Naive B cell (primary cell): ENCODE measurements at regions not wholly inside any gene's neighbourhood (a gene's known extent, or its start where the extent isn't known, plus 50 kb on each side); places are given as distances from the start of the nearest gene placed in this dataset.

Source experiments
- ATAC-seq, 2 donors: fragments of 150-1000 bp; cut with Tn5 transposase; 2 replicates each; pipeline ENCODE4 v1.10.0; 2021; ENCODE audit warnings: low read depth in 2 of 2, mild to moderate bottlenecking in 2 of 2, moderate library complexity in 2 of 2
- DNase-seq: peaks from one replicate; pipeline ENCODE4 v3.0.0; 2022
- H3K27ac Mint-ChIP-seq, 6 donors: one replicate each; pipeline ENCODE4 v1.8.0; 2020 to 2022; ENCODE audit warnings: mild to moderate bottlenecking in 6 of 6, mixed read lengths in 6 of 6, moderate library complexity in 5 of 6, inconsistent platforms in 2 of 6
- H3K27me3 Mint-ChIP-seq, 3 donors: one replicate each; pipeline ENCODE4 v1.8.0; 2021 to 2022; ENCODE audit warnings: mixed read lengths in 3 of 3, mild to moderate bottlenecking in 1 of 3
- H3K36me3 Mint-ChIP-seq, 2 donors: one replicate each; pipeline ENCODE4 v1.8.0; 2020 to 2022; ENCODE audit warnings: mixed read lengths in 2 of 2, inconsistent platforms in 1 of 2, mild to moderate bottlenecking in 1 of 2
- H3K4me1 Mint-ChIP-seq, 3 donors: one replicate each; pipeline ENCODE4 v1.8.0; 2020 to 2022; ENCODE audit warnings: mixed read lengths in 3 of 3, inconsistent platforms in 1 of 3, mild to moderate bottlenecking in 1 of 3, moderate library complexity in 1 of 3
- H3K4me3 Mint-ChIP-seq, 8 donors: one replicate each; pipeline ENCODE4 v1.8.0; 2020 to 2022; ENCODE audit warnings: mild to moderate bottlenecking in 8 of 8, mixed read lengths in 8 of 8, moderate library complexity in 8 of 8, inconsistent platforms in 2 of 8
- H3K9me3 Mint-ChIP-seq, 7 donors: one replicate each; pipeline ENCODE4 v1.8.0; 2020 to 2022; ENCODE audit warnings: mixed read lengths in 7 of 7, mild to moderate bottlenecking in 5 of 7, inconsistent platforms in 2 of 7, moderate library complexity in 1 of 7

DNA sequence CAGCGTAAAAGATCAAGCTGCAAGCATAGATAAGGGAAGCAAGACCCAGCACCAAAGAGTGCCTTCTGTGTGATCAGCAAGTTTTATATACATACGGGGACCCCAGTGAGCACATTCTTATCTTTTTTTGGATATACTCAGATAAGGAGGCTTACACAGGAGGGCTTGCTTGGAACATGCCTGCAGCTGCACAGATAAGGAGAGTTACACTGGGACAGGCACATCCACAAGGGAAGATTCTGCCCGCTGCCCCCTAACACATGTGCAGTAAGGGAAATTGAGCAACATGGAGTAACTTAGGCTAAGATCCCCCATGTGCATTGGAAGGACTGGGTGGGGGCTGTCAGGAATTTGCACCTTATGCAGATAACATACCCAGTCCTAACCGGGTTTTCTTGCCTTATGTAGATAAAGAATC lies 1334.8 kb downstream of the MRPL39 start:
- peaks cover 0 to 3% (median 0%) of the 10 kb centered on the region in 7 donors for H3K9me3 Mint-ChIP-seq
- peaks cover 1 to 11% (median 3%) of the 10 kb centered on the region in 3 donors for H3K4me1 Mint-ChIP-seq
- DNase-seq = no peak
- H3K4me3 Mint-ChIP-seq = no peak overlapping the region
- ATAC-seq = no peak
- no peaks in the 10 kb centered on the region for H3K36me3 Mint-ChIP-seq
- peaks cover 0 to 11% (median 0%) of the 10 kb centered on the region in 3 donors for H3K27me3 Mint-ChIP-seq
- H3K27ac Mint-ChIP-seq = no peak overlapping the region

DNA sequence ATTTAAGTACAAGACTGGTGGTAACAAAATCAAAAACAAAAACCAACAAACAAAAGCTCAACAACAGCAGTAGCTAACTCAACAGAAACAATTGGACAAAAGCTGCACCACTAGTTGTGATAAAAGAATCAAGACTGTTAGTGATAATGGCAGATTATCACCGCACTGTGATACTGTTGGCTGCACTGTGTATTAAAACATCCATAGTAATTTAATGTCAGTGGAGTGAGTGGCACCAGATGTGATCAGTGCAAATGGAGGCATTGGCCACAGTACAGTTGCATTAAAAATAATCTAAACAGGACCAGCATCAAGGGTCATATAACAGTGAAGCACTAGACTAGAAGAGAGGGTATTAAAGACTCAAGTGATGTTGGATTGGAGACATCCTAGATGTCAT lies 1341.3 kb downstream of the MRPL39 start:
- Mint-ChIP-seq H3K36me3 (peaks cover 0 to 5% of the 10 kb centered on the region in 2 donors), H3K4me3 (no peak overlapping the region), H3K4me1 (peaks cover 1 to 3% (median 2%) of the 10 kb centered on the region in 3 donors), H3K27ac (no peak overlapping the region), H3K9me3 (peaks cover 0 to 5% (median 0%) of the 10 kb centered on the region in 7 donors), H3K27me3 (peaks cover 0 to 3% (median 0%) of the 10 kb centered on the region in 3 donors)
- DNase-seq (no peak), ATAC-seq (no peak)

DNA sequence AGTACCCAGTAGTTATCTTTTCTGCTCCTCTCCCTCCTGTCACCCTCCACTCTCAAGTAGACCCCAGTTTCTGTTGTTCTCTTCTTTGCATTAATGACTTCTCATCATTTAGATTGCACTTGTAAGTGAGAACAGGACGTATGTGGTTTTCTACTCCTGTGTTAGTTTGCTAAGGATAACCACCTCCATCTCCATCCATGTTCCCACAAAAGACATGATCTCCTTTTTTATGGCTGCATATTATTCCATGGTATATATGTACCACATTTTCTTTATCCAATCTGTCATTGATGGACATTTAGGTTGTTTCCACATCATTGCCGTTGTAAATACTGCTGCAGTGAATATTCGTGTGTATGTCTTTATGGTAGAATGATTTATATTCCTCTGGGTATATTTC lies 1346.5 kb downstream of the MRPL39 start:
- peaks cover 0 to 10% of the 10 kb centered on the region in 2 donors for H3K36me3 Mint-ChIP-seq
- H3K4me1 Mint-ChIP-seq = no peaks in the 10 kb centered on the region
- no peaks in the 10 kb centered on the region for H3K27me3 Mint-ChIP-seq
- ATAC-seq = no peak
- H3K9me3 Mint-ChIP-seq = peaks cover 0 to 11% (median 3%) of the 10 kb centered on the region in 7 donors
- H3K27ac Mint-ChIP-seq = no peak overlapping the region
- no peak for DNase-seq
- H3K4me3 Mint-ChIP-seq = no peak overlapping the region

DNA sequence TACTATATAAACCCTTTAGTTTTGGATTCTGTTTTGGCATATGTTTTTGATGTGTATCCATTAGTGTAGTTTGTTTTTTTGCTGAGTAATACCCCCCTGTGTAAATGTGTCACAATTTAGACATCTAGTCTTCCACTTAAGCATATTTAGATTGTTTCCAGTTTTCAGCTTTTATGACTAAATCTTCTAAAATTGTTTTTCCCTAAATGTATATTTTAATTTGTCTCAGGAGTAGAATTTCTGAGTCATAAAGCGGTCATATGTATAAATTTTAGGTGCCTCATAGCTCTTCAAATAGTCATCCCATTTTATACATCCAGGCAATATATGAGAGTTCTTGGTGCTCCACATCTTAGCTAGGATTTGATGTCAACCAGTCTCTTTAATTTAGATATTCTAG lies 1348.0 kb downstream of the MRPL39 start:
- H3K4me1 Mint-ChIP-seq = no peaks in the 10 kb centered on the region
- H3K27ac Mint-ChIP-seq = no peak overlapping the region
- H3K9me3 Mint-ChIP-seq = peaks cover 0 to 11% (median 3%) of the 10 kb centered on the region in 7 donors
- ATAC-seq (no peak), DNase-seq (no peak)
- H3K36me3 Mint-ChIP-seq = peaks cover 0 to 10% of the 10 kb centered on the region in 2 donors
- no peaks in the 10 kb centered on the region for H3K27me3 Mint-ChIP-seq
- no peak overlapping the region for H3K4me3 Mint-ChIP-seq

DNA sequence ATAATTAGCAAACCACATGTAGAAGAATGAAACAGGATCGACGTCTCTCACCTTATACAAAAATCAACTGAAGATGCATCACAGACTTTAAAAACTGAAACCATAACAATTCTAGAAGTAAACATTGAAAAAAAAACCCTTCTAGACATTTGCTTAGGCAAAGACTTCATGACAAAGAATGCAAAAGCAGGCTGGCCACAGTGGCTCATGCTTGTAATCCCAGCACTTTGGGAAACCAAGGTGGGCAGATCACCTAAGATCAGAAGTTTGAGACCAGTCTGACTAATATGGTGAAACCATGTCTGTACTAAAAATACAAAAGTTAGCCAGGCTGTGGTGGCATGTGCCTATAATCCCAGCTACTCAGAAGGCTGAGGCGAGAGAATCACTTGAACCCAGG lies 1351.7 kb downstream of the MRPL39 start:
- H3K27ac Mint-ChIP-seq = no peak overlapping the region

DNA sequence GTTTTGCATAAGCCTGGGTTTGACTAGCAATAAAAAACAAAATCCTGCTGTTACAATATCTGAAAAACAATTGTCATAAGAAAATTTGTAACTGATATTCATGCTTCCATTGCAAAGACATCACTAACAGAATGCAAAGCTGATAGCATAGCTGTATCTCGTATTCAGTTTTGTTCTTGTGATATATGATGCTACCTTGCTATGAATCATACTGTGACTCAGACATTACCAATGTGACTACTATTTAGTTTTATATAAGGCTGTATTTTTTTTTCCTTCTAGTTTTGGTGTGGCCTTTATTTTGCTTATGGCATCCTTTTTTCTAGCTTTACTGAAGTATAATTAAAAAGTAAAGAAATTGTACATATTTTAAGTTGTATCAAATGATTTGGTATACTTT lies 1381.8 kb downstream of the MRPL39 start:
- no peak overlapping the region for H3K27ac Mint-ChIP-seq
- DNase-seq (no peak), ATAC-seq (no peak)
- no peaks in the 10 kb centered on the region for H3K4me1 Mint-ChIP-seq
- H3K36me3 Mint-ChIP-seq = no peaks in the 10 kb centered on the region
- no peak overlapping the region for H3K4me3 Mint-ChIP-seq
- no peaks in the 10 kb centered on the region for H3K27me3 Mint-ChIP-seq
- H3K9me3 Mint-ChIP-seq = peaks cover 0 to 13% (median 1%) of the 10 kb centered on the region in 7 donors

More for the DNA sequence above, 1351.7 kb downstream of the MRPL39 start:
- Mint-ChIP-seq H3K4me3 (no peak overlapping the region), H3K9me3 (peaks cover 0 to 10% (median 4%) of the 10 kb centered on the region in 7 donors), H3K4me1 (no peaks in the 10 kb centered on the region), H3K27me3 (no peaks in the 10 kb centered on the region), H3K36me3 (peaks cover 0 to under 1% of the 10 kb centered on the region in 2 donors)
- ATAC-seq = no peak
- no peak for DNase-seq

DNA sequence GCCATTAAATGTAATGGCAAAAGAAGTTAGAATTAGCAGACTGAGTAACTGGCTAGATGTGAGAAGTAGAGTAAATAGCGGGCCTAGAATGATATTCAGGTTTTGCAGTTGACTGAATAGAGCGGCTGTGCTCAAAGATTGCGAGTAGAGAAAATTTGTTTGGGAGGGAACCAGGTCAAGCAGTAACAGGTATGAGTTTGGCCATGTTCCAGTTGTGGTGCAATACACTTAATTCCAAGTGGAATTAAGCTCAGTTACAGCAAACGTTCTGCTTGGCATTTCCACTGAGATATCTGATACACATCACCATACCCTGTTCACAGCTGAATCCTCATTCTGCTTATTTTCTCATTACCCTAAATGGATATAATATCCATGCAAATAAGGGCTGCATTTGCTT lies 1382.9 kb downstream of the MRPL39 start:
- DNase-seq (no peak), ATAC-seq (no peak)
- Mint-ChIP-seq H3K4me1 (no peaks in the 10 kb centered on the region), H3K27ac (no peak overlapping the region), H3K27me3 (no peaks in the 10 kb centered on the region), H3K36me3 (no peaks in the 10 kb centered on the region), H3K4me3 (no peak overlapping the region), H3K9me3 (peaks cover 0 to 13% (median 1%) of the 10 kb centered on the region in 7 donors)

DNA sequence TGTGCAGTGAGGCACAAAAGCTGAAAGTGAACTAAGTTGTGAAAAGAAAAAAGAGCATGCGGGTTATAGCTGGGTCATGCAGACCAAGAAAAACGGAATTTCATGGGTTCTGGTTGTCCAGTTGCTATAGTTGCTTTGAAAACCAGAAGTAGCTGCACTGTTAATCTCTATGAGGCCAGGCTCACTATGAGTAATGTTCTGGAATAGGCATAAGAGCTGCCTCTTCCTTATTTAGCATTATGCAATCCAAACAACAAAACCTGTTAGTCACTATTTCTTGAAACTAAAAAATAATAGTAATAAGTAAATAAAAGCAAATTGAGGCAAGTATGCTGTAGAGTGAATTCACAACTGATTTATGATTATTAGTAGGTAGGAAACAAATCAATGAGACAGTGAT lies 1383.7 kb downstream of the MRPL39 start:
- DNase-seq (no peak), ATAC-seq (no peak)
- H3K27ac Mint-ChIP-seq = no peak overlapping the region
- H3K36me3 Mint-ChIP-seq = no peaks in the 10 kb centered on the region
- H3K27me3 Mint-ChIP-seq = no peaks in the 10 kb centered on the region
- no peaks in the 10 kb centered on the region for H3K4me1 Mint-ChIP-seq
- H3K9me3 Mint-ChIP-seq = peaks cover 0 to 13% (median 1%) of the 10 kb centered on the region in 7 donors
- no peak overlapping the region for H3K4me3 Mint-ChIP-seq

DNA sequence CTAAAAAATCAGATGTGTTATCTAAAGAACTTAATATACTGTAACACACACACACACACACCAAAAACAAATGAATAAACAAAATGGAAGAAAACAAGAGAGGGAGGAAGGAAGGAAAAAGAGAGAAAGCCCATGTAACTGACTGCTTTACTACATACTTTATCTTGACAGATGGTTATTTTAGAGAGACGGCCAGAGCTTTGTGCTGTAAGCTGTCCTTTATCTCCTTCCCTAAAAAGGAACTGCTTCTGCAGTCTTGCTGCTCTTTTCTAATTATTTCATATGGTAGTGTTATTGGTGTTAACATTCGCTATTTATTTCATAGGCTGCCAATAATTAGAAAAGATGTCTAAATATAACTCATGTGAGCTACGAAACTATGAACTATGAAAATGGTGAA lies 1384.6 kb downstream of the MRPL39 start:
- Mint-ChIP-seq H3K4me1 (no peaks in the 10 kb centered on the region), H3K27me3 (no peaks in the 10 kb centered on the region), H3K27ac (no peak overlapping the region), H3K36me3 (no peaks in the 10 kb centered on the region), H3K4me3 (no peak overlapping the region), H3K9me3 (peaks cover 0 to 7% (median 1%) of the 10 kb centered on the region in 7 donors)
- DNase-seq (no peak), ATAC-seq (no peak)

DNA sequence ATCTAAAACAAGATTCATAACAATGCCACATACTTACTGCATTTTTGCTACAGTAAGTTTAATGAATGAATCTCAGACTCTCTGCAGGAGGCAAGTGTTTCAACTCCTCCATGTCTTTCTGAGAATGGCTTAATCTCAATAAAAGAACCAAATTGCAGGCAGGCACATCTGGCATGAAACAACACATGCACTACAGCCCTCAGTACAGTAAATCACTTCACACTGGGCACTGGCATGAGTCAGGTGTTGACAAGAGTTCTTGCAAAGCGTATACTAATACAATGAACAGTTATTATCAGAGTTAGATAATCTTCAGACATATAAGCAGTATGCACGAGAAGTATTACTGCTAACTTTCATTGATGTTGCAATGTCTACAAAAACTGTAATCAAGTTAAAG lies 1386.8 kb downstream of the MRPL39 start:
- no peaks in the 10 kb centered on the region for H3K9me3 Mint-ChIP-seq
- H3K4me1 Mint-ChIP-seq = no peaks in the 10 kb centered on the region
- H3K36me3 Mint-ChIP-seq = no peaks in the 10 kb centered on the region
- no peak overlapping the region for H3K4me3 Mint-ChIP-seq
- ATAC-seq (no peak), DNase-seq (no peak)
- H3K27ac Mint-ChIP-seq = no peak overlapping the region
- H3K27me3 Mint-ChIP-seq = no peaks in the 10 kb centered on the region

DNA sequence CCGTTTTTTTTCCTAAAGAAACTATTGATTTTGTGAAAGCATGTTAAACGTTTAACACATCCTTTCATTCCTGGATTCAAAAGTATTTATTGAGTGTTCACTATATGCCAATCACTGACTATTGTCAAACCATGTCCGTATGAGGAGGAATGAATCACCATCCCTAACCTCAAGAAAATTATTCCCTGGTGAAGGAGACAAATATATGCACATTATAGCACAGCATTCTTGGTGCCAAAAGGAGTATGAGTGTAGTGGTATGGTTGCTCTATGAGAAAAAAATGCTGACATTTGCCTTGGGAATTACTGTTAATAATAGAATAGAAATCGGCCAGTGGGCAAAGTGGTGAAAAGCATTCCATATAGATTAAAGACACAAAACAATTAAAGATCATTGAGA lies 1390.1 kb downstream of the MRPL39 start:
- H3K4me3 Mint-ChIP-seq = no peak overlapping the region
- H3K9me3 Mint-ChIP-seq = no peaks in the 10 kb centered on the region
- H3K36me3 Mint-ChIP-seq = no peaks in the 10 kb centered on the region
- H3K27ac Mint-ChIP-seq = no peak overlapping the region
- DNase-seq (no peak), ATAC-seq (no peak)
- no peaks in the 10 kb centered on the region for H3K27me3 Mint-ChIP-seq
- H3K4me1 Mint-ChIP-seq = no peaks in the 10 kb centered on the region

DNA sequence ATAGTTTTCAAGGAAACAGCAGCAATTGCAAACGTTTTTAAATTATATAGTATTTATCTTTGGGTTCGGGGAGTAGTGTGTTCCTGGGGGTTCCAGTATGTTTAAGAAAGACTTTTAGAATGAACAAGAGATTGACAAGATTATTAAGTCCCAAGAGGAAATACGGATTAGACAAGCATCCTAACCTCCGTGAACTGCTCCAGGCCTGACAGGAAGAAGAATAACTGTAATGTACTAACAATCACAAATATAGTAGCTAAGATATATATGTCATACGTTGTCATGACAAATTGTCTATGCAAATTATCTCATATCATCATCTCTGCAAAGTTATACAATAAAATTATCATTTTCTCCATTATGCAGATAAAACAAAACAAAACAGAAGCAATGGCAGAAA lies 1397.2 kb downstream of the MRPL39 start:
- DNase-seq (no peak), ATAC-seq (no peak)
- Mint-ChIP-seq H3K9me3 (peaks cover 0 to 18% (median 2%) of the 10 kb centered on the region in 7 donors), H3K4me3 (no peak overlapping the region), H3K36me3 (no peaks in the 10 kb centered on the region), H3K27ac (no peak overlapping the region), H3K27me3 (peaks cover 0 to 6% (median 0%) of the 10 kb centered on the region in 3 donors), H3K4me1 (no peaks in the 10 kb centered on the region)

DNA sequence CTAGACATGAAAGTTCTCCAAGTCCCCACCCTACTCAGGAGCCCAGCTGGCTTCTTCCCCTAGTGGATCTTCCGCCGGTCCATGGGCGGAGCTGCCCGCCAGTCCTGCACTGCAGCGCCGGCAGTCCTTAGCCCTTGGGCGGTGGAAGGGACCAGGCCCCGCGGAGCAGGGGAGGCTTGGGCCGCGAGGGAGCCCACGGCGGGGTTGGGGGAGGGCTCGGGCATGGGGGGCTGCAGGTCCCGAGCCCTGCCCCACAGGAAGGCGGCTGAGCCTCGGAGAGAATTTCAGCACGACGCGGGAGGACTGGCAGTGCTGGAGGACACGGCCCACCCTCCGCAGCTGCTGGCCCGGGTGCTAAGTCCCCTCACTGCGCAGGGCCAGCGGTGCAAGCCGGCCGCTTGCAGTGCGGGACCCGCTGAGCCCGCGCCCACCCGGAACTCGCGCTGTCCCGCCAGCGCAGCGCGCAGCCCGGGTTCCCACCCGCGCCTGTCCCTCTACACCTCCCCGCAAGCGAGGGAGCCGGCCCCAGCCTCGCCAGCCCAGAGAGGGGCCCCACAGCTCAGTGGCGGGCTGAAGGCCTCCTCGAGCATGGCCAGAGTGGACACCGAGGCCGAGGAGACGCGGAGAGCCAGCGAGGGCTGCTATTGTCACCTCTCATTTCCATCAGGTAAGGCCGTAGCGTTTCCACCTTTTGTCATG lies 1398.6 kb downstream of the MRPL39 start:
- Mint-ChIP-seq H3K27ac (no peak overlapping the region), H3K4me1 (no peaks in the 10 kb centered on the region), H3K4me3 (no peak overlapping the region), H3K27me3 (peaks cover 0 to 6% (median 0%) of the 10 kb centered on the region in 3 donors), H3K36me3 (no peaks in the 10 kb centered on the region), H3K9me3 (peaks cover 0 to 18% (median 2%) of the 10 kb centered on the region in 7 donors)
- ATAC-seq (no peak), DNase-seq (no peak)

DNA sequence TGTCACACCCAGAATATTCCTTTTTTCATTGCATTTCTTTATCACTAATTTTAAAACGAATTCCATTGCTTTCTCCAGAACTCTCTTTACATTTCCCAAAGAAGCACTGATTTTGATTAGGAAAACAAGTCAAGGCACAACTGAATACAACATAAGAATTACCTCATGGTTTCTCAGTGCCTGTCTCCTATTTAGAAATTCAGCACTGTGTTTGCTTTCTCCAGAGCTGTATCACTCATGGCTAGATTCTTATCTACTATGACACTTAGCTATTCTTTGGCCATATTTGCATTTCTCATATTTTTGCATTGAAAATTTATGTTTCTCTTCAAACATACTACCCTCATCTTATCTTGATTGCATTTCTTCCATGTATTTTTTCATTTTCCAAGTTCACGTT lies 1402.0 kb downstream of the MRPL39 start:
- Mint-ChIP-seq H3K4me3 (no peak overlapping the region), H3K36me3 (no peaks in the 10 kb centered on the region), H3K27me3 (peaks cover 0 to 6% (median 0%) of the 10 kb centered on the region in 3 donors), H3K9me3 (peaks cover 0 to 18% (median 2%) of the 10 kb centered on the region in 7 donors), H3K4me1 (no peaks in the 10 kb centered on the region), H3K27ac (no peak overlapping the region)
- no peak for DNase-seq
- ATAC-seq = no peak
